Neuronal stem cell (in vitro differentiated cells): ENCODE measurements at regions not wholly inside any gene's neighbourhood (a gene's known extent, or its start where the extent isn't known, plus 50 kb on each side); places are given as distances from the start of the nearest gene placed in this dataset.

ENCODE experiments used
- DNase-seq: peaks from one replicate; pipeline ENCODE4 v3.0.0-alpha.2; 2013; ENCODE audit warnings: low spot score
- H2AFZ ChIP-seq: one replicate; pipeline ENCODE4 v1.6.1; 2013; ENCODE audit warnings: mild to moderate bottlenecking, low read length, inconsistent platforms
- H2AK5ac ChIP-seq: 2 replicates; pipeline ENCODE4 v1.6.1; 2013; ENCODE audit warnings: low read depth, mild to moderate bottlenecking, inconsistent platforms, low read length, moderate library complexity, mixed read lengths
- H2BK120ac ChIP-seq: 2 replicates; pipeline ENCODE4 v1.6.1; 2013; ENCODE audit warnings: low read depth, mild to moderate bottlenecking, inconsistent platforms, low read length, moderate library complexity, mixed read lengths
- H2BK12ac ChIP-seq: one replicate; pipeline ENCODE4 v1.6.1; 2013; ENCODE audit warnings: low read length, inconsistent platforms
- H2BK15ac ChIP-seq: 2 replicates; pipeline ENCODE4 v1.6.1; 2013; ENCODE audit warnings: mild to moderate bottlenecking, low read length, inconsistent platforms, mixed read lengths
- H2BK5ac ChIP-seq: one replicate; pipeline ENCODE4 v1.6.1; 2013; ENCODE audit warnings: inconsistent platforms, mild to moderate bottlenecking, low read length, moderate library complexity
- H3K14ac ChIP-seq: one replicate; pipeline ENCODE4 v1.6.1; 2013; ENCODE audit warnings: low read length, inconsistent platforms
- H3K18ac ChIP-seq: 2 replicates; pipeline ENCODE4 v1.6.1; 2013; ENCODE audit warnings: low read length, inconsistent platforms
- H3K23ac ChIP-seq: 2 replicates; pipeline ENCODE4 v1.6.1; 2013; ENCODE audit warnings: low read depth, mild to moderate bottlenecking, mixed read lengths, low read length, inconsistent platforms; ENCODE audit not compliant: poor library complexity
- H3K27ac ChIP-seq: replicated peaks from 3 replicates; pipeline ENCODE4 v1.5.1; 2013; ENCODE audit warnings: low read length, inconsistent platforms
- H3K27me3 ChIP-seq, 3 experiments: 2 replicates each; pipeline ENCODE4 v1.6.1; 2013; ENCODE audit warnings: low read length in 3 of 3, mild to moderate bottlenecking in 2 of 3, inconsistent platforms in 1 of 3, low read depth in 1 of 3, mixed read lengths in 1 of 3, moderate library complexity in 1 of 3; ENCODE audit not compliant: control insufficient read depth in 3 of 3, insufficient read depth in 3 of 3
- H3K36me3 ChIP-seq, 2 donors: replicated peaks in 1 of 2; 2 replicates each; pipeline ENCODE4 v1.6.1; 2013; ENCODE audit warnings: low read length in 2 of 2; ENCODE audit not compliant: control insufficient read depth in 2 of 2, insufficient read depth in 2 of 2
- H3K4ac ChIP-seq: 2 replicates; pipeline ENCODE4 v1.6.1; 2013; ENCODE audit warnings: inconsistent platforms, mild to moderate bottlenecking, low read length, moderate library complexity
- H3K4me1 ChIP-seq, 2 donors: 1 replicate in 1 of 2; 2 replicates in 1 of 2; pipeline ENCODE4 v1.6.1; 2013; ENCODE audit warnings: low read length in 2 of 2, low read depth in 1 of 2; ENCODE audit not compliant: control insufficient read depth in 2 of 2, insufficient read depth in 1 of 2
- H3K4me2 ChIP-seq: one replicate; pipeline ENCODE4 v1.6.1; 2013; ENCODE audit warnings: mild to moderate bottlenecking, low read length, inconsistent platforms; ENCODE audit not compliant: insufficient read depth, poor library complexity, severe bottlenecking
- H3K4me3 ChIP-seq, 2 donors: 2 replicates each; pipeline ENCODE4 v1.5.1; 2013; ENCODE audit warnings: low read length in 2 of 2, mild to moderate bottlenecking in 2 of 2, inconsistent platforms in 1 of 2, moderate library complexity in 1 of 2
- H3K79me1 ChIP-seq: one replicate; pipeline ENCODE4 v1.6.1; 2013; ENCODE audit warnings: low read depth, mild to moderate bottlenecking, inconsistent platforms, low read length, moderate library complexity
- H3K9ac ChIP-seq: one replicate; pipeline ENCODE4 v1.6.1; 2013; ENCODE audit warnings: mild to moderate bottlenecking, low read depth, low read length, inconsistent platforms; ENCODE audit not compliant: poor library complexity
- H3K9me3 ChIP-seq, 2 donors: replicated peaks in 1 of 2; 2 replicates each; pipeline versions ENCODE3 to v1.6.1; 2013; ENCODE audit warnings: low read length in 2 of 2, mild to moderate bottlenecking in 2 of 2, inconsistent platforms in 1 of 2, low read depth in 1 of 2, mixed read lengths in 1 of 2, moderate library complexity in 1 of 2; ENCODE audit not compliant: control insufficient read depth in 2 of 2, insufficient read depth in 1 of 2
- H4K8ac ChIP-seq: one replicate; pipeline ENCODE4 v1.6.1; 2013; ENCODE audit warnings: low read depth, mild to moderate bottlenecking, inconsistent platforms, low read length, moderate library complexity
- H4K91ac ChIP-seq: one replicate; pipeline ENCODE4 v1.6.1; 2013; ENCODE audit warnings: low read length, low read depth, mild to moderate bottlenecking, inconsistent platforms; ENCODE audit not compliant: poor library complexity
- WGBS, 2 donors: extraction: QIAGEN DNeasy Blood & Tissue Kit; methylation state at CpG; one replicate each; pipeline ENCODE4 v1.1.7; 2013; ENCODE audit warnings: missing lambda C conversion rate in 2 of 2, mixed read lengths in 1 of 2; ENCODE audit not compliant: insufficient read length in 2 of 2, insufficient replicate concordance in 1 of 2; ENCODE audit errors: extremely low coverage in 2 of 2; 5-methylcytosine and 5-hydroxymethylcytosine counted together

DNA sequence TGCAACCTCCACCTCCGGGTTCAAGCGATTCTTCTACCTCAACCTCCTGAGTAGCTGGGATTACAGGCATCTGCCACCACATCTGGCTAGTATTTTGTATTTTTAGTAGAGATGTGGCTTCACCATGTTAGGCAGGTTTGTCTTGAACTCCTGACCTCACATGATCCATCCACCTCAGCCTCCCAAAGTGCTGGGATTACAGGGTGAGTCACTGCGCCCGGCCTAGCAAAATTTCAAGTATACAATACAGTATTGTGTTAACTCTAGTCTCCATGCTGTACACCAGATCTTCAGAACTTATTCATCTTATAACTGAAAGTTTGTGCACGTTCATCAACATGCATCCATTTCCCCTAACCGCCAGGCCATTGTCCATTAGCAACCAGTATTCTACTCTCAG, 115.1 kb upstream of the MDGA2 start:
- no peak overlapping the region for H3K27ac ChIP-seq
- no peak overlapping the region for H3K23ac ChIP-seq
- H3K18ac ChIP-seq, result no peak overlapping the region
- H3K9ac ChIP-seq, result no peak overlapping the region
- no peak overlapping the region for H3K4ac ChIP-seq
- no peak overlapping the region for H4K8ac ChIP-seq
- H4K91ac ChIP-seq, result no peak overlapping the region
- H2AK5ac ChIP-seq, result no peak overlapping the region
- no peaks in the 10 kb centered on the region for H3K79me1 ChIP-seq
- no peaks in the 10 kb centered on the region for H3K27me3 ChIP-seq
- WGBS, 2 donors, result no CpG with 5 or more reads among the region's 6 CpGs
- no peak overlapping the region for H2BK15ac ChIP-seq
- no peak overlapping the region for H2BK5ac ChIP-seq
- H3K14ac ChIP-seq, result no peak overlapping the region
- no peak overlapping the region for H2AFZ ChIP-seq
- H3K36me3 ChIP-seq, result no peaks in the 10 kb centered on the region
- no peak overlapping the region for H2BK12ac ChIP-seq
- no peaks in the 10 kb centered on the region for H3K9me3 ChIP-seq
- H3K4me2 ChIP-seq, result no peak overlapping the region
- no peak for DNase-seq
- no peak overlapping the region for H3K4me3 ChIP-seq
- H3K4me1 ChIP-seq, result no peaks in the 10 kb centered on the region
- H2BK120ac ChIP-seq, result no peak overlapping the region

DNA sequence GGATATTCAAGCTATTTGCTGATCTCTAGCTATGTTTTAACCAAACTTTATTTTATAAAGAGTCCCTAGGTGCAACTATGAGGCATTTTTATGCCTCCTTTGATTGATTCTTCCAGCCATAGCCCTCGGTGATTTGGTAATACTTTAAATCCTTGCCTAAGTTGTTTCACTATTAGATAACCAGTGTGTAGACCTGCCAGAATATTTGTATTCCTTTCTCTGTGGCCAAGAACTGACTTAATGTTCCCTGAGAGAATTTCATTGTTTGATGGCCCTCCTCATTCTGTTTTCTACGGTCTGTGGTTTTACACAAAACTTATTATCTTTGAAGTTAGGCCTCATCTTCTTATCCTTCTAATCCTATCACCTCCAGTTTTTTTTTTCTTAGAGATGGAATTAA, 109.7 kb upstream of the MDGA2 start:
- H2BK15ac ChIP-seq, result no peak overlapping the region
- H3K4ac ChIP-seq, result no peak overlapping the region
- no CpG with 5 or more reads among the region's 2 CpGs for WGBS, 2 donors
- H3K9ac ChIP-seq, result no peak overlapping the region
- H3K9me3 ChIP-seq, result no peaks in the 10 kb centered on the region
- no peak overlapping the region for H2BK5ac ChIP-seq
- H3K4me1 ChIP-seq, result no peaks in the 10 kb centered on the region
- H3K14ac ChIP-seq, result no peak overlapping the region
- no peaks in the 10 kb centered on the region for H3K27me3 ChIP-seq
- H2AK5ac ChIP-seq, result no peak overlapping the region
- no peak overlapping the region for H3K23ac ChIP-seq
- no peak overlapping the region for H2BK120ac ChIP-seq
- no peak overlapping the region for H4K8ac ChIP-seq
- no peak overlapping the region for H3K27ac ChIP-seq
- H3K4me2 ChIP-seq, result no peak overlapping the region
- no peak overlapping the region for H2AFZ ChIP-seq
- H3K79me1 ChIP-seq, result no peaks in the 10 kb centered on the region
- DNase-seq, result no peak
- H3K4me3 ChIP-seq, result no peak overlapping the region
- no peak overlapping the region for H2BK12ac ChIP-seq
- H3K36me3 ChIP-seq, result no peaks in the 10 kb centered on the region
- H3K18ac ChIP-seq, result no peak overlapping the region
- H4K91ac ChIP-seq, result no peak overlapping the region

DNA sequence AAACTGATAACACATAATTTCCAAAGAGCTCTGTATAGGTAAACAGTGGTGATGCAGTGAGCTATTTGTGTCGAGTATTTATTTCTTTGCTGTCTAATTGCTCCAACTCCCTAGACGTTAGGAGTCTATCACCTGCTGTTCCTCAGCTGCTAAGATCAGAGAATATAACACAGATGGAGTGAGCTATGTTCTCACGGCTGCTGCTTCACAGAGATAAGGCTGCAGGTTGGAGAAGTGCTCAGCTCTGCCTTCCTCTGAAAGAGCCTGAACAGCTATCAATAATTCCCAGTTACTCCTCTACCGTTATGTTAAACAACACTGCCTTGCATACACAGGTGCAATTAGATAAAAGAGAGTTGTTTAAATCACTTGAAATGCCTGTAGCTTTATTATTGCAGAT, 103.2 kb upstream of the MDGA2 start:
- no CpG with 5 or more reads among the region's 4 CpGs for WGBS, 2 donors
- H2BK15ac ChIP-seq, result no peak overlapping the region
- no peak for DNase-seq

DNA sequence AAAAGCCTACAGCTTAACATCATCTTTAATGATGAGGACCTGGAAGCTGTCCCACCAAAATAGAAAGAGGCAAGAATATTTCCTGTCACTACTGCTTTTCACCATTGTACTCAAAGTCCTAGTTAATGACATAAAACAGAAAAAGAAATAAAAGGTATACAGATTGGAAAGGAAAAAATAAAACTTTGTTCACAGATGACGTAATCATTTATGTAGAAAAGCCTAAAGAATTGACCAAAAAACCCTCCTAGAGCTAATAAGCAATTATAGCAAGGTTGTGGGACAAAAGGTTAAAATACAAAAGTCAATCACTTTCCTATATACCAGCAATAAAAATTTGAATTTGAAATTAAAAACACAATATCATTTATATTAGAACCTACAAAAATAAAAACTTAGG, 97.2 kb upstream of the MDGA2 start:
- Histone ChIP-seq H4K8ac (no peak overlapping the region), H2BK12ac (no peak overlapping the region), H2AFZ (no peak overlapping the region), H3K4me2 (no peak overlapping the region), H4K91ac (no peak overlapping the region), H3K4me3 (no peak overlapping the region), H3K4ac (no peak overlapping the region), H3K79me1 (no peaks in the 10 kb centered on the region), H3K27ac (no peak overlapping the region), H3K18ac (no peak overlapping the region), H3K9ac (no peak overlapping the region), H2BK5ac (no peak overlapping the region), H3K14ac (no peak overlapping the region), H3K36me3 (no peaks in the 10 kb centered on the region), H2AK5ac (no peak overlapping the region), H3K9me3 (no peaks in the 10 kb centered on the region), H3K27me3 (no peaks in the 10 kb centered on the region), H3K4me1 (no peaks in the 10 kb centered on the region), H2BK120ac (no peak overlapping the region), H2BK15ac (no peak overlapping the region), H3K23ac (no peak overlapping the region)
- DNase-seq, result no peak
- WGBS, 2 donors, result no CpG with 5 or more reads among the region's 1 CpG

More for the DNA sequence above, 103.2 kb upstream of the MDGA2 start:
- no peak overlapping the region for H2BK12ac ChIP-seq
- H3K18ac ChIP-seq, result no peak overlapping the region
- H2AFZ ChIP-seq, result no peak overlapping the region
- no peak overlapping the region for H3K9ac ChIP-seq
- no peaks in the 10 kb centered on the region for H3K27me3 ChIP-seq
- no peak overlapping the region for H2BK5ac ChIP-seq
- no peak overlapping the region for H4K8ac ChIP-seq
- no peaks in the 10 kb centered on the region for H3K9me3 ChIP-seq
- no peak overlapping the region for H3K23ac ChIP-seq
- no peaks in the 10 kb centered on the region for H3K36me3 ChIP-seq
- H3K4me2 ChIP-seq, result no peak overlapping the region
- H3K79me1 ChIP-seq, result no peaks in the 10 kb centered on the region
- no peak overlapping the region for H3K27ac ChIP-seq
- H2BK120ac ChIP-seq, result no peak overlapping the region
- no peak overlapping the region for H3K4me3 ChIP-seq
- H2AK5ac ChIP-seq, result no peak overlapping the region
- no peaks in the 10 kb centered on the region for H3K4me1 ChIP-seq
- H4K91ac ChIP-seq, result no peak overlapping the region
- no peak overlapping the region for H3K4ac ChIP-seq
- H3K14ac ChIP-seq, result no peak overlapping the region
